ENCODE measurements at regions not wholly inside any gene's neighbourhood (a gene's known extent, or its start where the extent isn't known, plus 50 kb on each side); places are given as distances from the start of the nearest gene placed in this dataset.

DNA sequence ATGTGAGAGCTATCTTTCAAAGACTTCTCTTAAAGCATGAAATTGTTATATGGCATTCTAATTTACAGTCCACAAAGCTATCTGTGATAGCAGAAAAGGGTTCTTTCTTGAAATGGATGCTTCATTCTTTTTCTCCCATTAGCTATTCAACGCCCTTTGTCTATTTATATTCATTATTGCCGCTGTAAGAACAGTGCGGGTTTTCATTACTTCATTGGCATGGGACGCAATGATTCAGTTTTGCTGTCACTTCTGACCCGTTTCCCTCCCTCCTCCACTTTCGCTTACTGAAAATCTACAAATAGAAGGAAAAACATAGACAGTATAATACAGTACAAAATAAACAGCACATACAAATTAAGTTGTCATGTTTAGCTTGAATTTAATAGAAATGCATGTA lies 394.6 kb downstream of the PCDH7 start:
- no peaks in the 10 kb centered on the region for H3K9me3 ChIP-seq (ENCODE audit: control insufficient read depth, low read length, poor library complexity, severe bottlenecking)
- DNase-seq (no peak), ATAC-seq (no peak)
- no peaks in the 10 kb centered on the region for H3K36me3 Mint-ChIP-seq (ENCODE audit: low read depth)
- no peaks in the 10 kb centered on the region for H3K4me1 Mint-ChIP-seq
- H3K27me3 Mint-ChIP-seq: no peaks in the 10 kb centered on the region
- H3K27ac Mint-ChIP-seq: no peak overlapping the region
- H3K4me3 Mint-ChIP-seq: no peak overlapping the region

DNA sequence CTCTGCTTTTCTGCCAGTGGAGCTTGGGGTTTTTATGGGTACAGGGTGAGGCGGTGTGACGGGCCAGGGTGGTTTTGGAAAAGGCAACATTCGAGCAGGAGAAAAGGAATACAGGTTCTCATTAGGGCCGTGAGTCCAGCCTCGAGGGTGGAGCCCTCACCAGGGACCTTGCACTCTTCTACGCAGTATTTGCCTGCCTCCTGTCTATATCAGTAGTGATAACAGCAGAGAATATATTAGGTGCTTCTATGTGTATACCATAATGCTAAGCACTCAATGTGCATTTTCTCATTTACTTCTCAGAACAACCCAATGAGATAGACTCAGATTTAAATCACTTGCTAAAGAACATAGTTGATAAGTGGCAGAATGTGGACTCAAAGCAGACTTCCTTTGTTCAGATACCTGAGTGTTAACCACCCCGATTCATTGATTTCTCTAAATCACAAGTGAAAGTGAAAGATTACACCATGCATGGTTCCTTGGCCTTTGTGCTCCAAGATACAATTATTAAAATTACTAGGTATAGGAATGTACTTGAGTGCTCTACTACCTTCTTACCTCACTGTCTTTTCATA lies 403.9 kb downstream of the PCDH7 start:
- no peaks in the 10 kb centered on the region for H3K36me3 Mint-ChIP-seq (ENCODE audit: low read depth)
- no peak overlapping the region for H3K27ac Mint-ChIP-seq
- H3K9me3 ChIP-seq (ENCODE audit: control insufficient read depth, low read length, poor library complexity, severe bottlenecking): no peaks in the 10 kb centered on the region
- H3K27me3 Mint-ChIP-seq: no peaks in the 10 kb centered on the region
- ATAC-seq: no peak
- no peaks in the 10 kb centered on the region for H3K4me1 Mint-ChIP-seq
- no peak for DNase-seq
- H3K4me3 Mint-ChIP-seq: no peak overlapping the region

DNA sequence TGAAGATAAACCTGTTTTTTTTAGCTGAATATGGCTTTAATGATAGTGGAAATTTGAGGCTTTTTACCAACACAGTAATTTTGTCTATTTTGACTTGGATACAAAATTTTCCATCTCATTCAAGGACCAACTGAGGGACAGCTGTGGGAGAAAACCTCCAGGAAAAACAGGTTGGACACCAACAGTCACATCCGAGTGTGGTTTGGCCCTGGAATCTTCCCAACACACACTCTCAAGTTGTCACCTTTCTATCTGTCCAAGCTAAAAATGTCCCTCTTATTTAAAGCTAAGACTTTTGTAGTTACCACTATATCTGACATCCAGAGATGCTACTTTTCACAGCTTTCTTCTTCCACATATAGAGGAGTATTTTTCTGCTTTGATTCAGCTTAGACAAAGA lies 404.9 kb downstream of the PCDH7 start:
- ATAC-seq: no peak
- H3K36me3 Mint-ChIP-seq (ENCODE audit: low read depth): no peaks in the 10 kb centered on the region
- no peaks in the 10 kb centered on the region for H3K4me1 Mint-ChIP-seq
- no peaks in the 10 kb centered on the region for H3K9me3 ChIP-seq (ENCODE audit: control insufficient read depth, low read length, poor library complexity, severe bottlenecking)
- H3K27ac Mint-ChIP-seq: no peak overlapping the region
- DNase-seq: no peak
- H3K4me3 Mint-ChIP-seq: no peak overlapping the region
- no peaks in the 10 kb centered on the region for H3K27me3 Mint-ChIP-seq

DNA sequence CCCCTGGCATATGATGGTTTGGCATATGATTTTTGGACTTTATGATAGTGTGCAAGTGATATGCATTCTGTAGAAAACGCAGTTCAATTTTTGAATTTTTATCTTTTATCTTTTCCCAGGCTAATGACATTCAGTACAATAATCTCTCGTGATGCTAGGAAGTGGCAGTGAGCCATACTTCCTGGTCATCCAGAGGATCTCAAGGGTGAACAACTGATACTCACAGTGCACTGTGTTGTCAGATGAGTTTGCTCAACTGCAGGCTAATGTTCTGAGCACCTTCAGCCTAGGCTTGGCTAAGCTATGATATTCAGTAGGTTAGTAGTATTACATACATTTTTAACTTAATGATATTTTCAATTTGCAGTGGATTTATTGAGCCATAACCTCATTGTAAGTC lies 405.3 kb downstream of the PCDH7 start:
- H3K9me3 ChIP-seq (ENCODE audit: control insufficient read depth, low read length, poor library complexity, severe bottlenecking): no peaks in the 10 kb centered on the region
- DNase-seq (no peak), ATAC-seq (no peak)
- no peaks in the 10 kb centered on the region for H3K27me3 Mint-ChIP-seq
- no peaks in the 10 kb centered on the region for H3K36me3 Mint-ChIP-seq (ENCODE audit: low read depth)
- H3K27ac Mint-ChIP-seq: no peak overlapping the region
- no peaks in the 10 kb centered on the region for H3K4me1 Mint-ChIP-seq
- H3K4me3 Mint-ChIP-seq: no peak overlapping the region

DNA sequence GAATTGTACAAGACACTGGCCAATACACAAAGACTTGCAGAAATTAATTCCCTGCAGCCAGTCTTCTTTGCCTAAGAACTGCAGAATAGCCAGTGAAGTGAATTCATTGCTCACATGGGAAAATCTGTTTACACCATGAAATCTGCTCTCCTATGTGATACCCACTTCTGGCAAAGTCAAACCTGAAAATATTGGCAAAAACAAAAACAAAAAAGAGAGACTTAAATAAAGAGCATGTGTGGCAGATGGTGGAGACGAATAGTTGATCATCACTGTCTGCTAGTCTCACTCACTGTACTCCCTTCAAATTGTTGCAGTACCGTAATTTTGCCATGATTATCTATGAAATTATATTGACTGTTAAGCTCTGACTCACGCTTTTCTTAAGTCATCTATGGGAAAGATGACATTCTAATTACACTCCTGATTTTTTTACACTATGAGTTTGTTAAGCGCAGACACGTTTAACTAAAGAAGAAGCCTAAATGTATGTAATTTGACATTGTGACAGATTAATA lies 406.8 kb downstream of the PCDH7 start:
- Mint-ChIP-seq H3K27ac (no peak overlapping the region), H3K27me3 (no peaks in the 10 kb centered on the region), H3K36me3 (ENCODE audit: low read depth) (no peaks in the 10 kb centered on the region), H3K4me1 (no peaks in the 10 kb centered on the region), H3K4me3 (no peak overlapping the region)
- no peaks in the 10 kb centered on the region for H3K9me3 ChIP-seq (ENCODE audit: control insufficient read depth, low read length, poor library complexity, severe bottlenecking)
- no peak for ATAC-seq
- DNase-seq: no peak

DNA sequence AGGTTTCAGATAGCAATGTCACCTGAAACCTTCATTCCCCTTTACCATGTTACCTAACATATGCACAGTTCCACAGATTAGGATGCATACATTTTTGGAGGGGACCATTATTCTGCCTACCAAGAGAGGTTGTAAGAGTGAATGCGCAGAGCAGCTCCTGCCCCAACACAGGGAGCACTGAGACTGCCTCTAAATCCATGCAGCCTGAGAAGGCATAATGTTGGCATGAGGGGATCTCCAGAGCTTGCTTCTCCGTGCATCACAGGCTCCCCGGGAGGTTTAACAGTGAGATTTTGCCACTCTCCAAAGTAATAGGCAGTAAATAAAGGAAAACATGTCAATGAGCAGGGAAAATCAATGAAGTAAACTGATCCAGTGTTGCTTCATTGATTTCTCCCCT lies 410.8 kb downstream of the PCDH7 start:
- Mint-ChIP-seq H3K27me3 (no peaks in the 10 kb centered on the region), H3K4me3 (no peak overlapping the region), H3K4me1 (no peaks in the 10 kb centered on the region), H3K27ac (no peak overlapping the region), H3K36me3 (ENCODE audit: low read depth) (no peaks in the 10 kb centered on the region)
- DNase-seq: no peak
- no peaks in the 10 kb centered on the region for H3K9me3 ChIP-seq (ENCODE audit: control insufficient read depth, low read length, poor library complexity, severe bottlenecking)
- no peak for ATAC-seq

DNA sequence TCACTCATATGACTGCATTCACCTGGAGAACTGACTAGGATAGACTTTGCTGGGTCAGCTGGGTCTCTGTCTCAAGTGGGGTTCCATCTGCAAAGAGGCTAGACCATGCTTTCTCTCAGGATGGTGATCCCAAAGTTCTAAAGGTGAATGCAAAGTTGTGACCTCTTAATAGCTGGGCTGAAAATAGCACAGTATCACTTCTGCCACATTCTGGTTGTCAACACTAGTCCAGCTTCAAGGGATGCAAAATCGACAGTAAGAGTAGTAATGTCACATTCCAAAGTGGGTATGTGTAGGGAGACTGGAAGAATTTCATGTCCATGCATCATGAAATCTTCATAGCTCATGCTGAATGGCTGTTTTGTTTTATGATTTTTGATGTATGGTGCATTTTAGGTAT lies 414.6 kb downstream of the PCDH7 start:
- Mint-ChIP-seq H3K27ac (no peak overlapping the region), H3K36me3 (ENCODE audit: low read depth) (no peaks in the 10 kb centered on the region), H3K4me3 (no peak overlapping the region), H3K27me3 (no peaks in the 10 kb centered on the region), H3K4me1 (no peaks in the 10 kb centered on the region)
- ATAC-seq (no peak), DNase-seq (no peak)
- H3K9me3 ChIP-seq (ENCODE audit: control insufficient read depth, low read length, poor library complexity, severe bottlenecking): no peaks in the 10 kb centered on the region

DNA sequence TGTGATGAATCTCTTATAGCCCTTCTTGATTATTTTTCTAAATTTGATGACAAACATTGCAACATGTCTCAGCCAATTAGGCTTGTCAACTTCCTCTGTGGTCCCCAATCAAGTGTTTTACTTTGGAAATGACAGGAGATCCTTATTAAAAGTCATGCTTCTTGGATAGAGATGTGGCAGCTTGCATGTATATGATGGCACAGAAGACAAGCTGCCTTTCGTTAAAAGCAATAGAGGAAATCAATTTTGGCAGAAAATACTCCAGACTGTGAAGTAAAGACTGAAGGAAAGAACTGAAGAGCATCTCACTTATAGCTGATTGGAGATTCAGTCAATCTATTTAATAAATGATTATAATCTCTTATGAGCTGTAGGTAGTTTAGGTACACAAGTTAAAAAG lies 419.6 kb downstream of the PCDH7 start:
- H3K36me3 Mint-ChIP-seq (ENCODE audit: low read depth): no peaks in the 10 kb centered on the region
- no peaks in the 10 kb centered on the region for H3K4me1 Mint-ChIP-seq
- DNase-seq (no peak), ATAC-seq (no peak)
- H3K4me3 Mint-ChIP-seq: no peak overlapping the region
- H3K27me3 Mint-ChIP-seq: no peaks in the 10 kb centered on the region
- H3K9me3 ChIP-seq (ENCODE audit: control insufficient read depth, low read length, poor library complexity, severe bottlenecking): no peaks in the 10 kb centered on the region
- H3K27ac Mint-ChIP-seq: no peak overlapping the region

DNA sequence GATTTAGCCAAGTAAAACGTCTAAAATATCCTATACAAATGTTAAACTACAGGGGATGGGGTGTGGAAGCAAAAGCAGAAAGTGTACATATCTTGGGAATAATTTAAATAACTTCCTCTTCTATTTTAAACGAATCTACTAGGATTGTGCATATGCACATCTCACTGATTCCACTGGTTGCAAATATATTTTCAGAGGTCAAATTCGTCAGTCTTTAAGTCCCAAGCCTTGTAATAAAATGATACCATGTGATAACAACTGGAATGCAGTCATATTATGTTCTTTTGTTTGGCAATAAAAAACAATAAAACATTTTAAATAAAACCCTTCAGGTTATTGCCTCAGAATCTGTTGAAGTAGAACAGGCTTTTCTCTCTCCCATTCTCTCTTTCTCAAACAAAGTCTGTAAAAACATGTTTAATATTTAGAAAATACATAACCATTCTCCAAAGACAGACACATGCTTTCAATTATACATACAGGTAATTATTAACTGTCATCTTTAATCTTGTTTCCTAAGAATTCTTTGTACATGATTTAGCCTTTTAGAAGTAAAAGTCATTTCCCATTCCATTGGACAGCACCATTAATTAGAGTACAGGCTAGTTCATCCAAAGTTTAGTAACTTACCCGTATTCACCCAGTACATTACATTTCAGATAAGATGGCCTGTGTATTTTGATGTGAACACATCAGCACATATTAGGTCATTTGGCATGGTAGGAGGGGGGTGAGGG lies 421.1 kb downstream of the PCDH7 start:
- Mint-ChIP-seq H3K27ac (no peak overlapping the region), H3K4me3 (no peak overlapping the region), H3K4me1 (no peaks in the 10 kb centered on the region), H3K36me3 (ENCODE audit: low read depth) (no peaks in the 10 kb centered on the region), H3K27me3 (no peaks in the 10 kb centered on the region)
- ATAC-seq (no peak), DNase-seq (no peak)
- H3K9me3 ChIP-seq (ENCODE audit: control insufficient read depth, low read length, poor library complexity, severe bottlenecking): no peaks in the 10 kb centered on the region

DNA sequence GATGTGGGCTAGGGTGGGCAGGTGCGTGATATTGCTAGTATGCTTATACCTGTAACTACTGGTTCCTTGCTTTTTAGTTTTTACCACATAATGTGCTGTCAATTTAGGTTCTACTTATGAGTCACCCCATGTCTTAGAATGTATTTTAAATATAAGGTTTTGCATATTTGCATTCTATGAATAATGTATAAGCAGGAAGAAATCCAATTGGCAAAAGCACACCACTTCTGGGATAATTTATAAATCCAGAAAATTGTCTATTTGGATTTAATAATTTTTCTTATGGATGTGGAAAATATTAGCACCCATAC lies 421.6 kb downstream of the PCDH7 start:
- Mint-ChIP-seq H3K27ac (no peak overlapping the region), H3K4me3 (no peak overlapping the region), H3K36me3 (ENCODE audit: low read depth) (no peaks in the 10 kb centered on the region), H3K4me1 (no peaks in the 10 kb centered on the region), H3K27me3 (no peaks in the 10 kb centered on the region)
- no peak for DNase-seq
- no peaks in the 10 kb centered on the region for H3K9me3 ChIP-seq (ENCODE audit: control insufficient read depth, low read length, poor library complexity, severe bottlenecking)
- ATAC-seq: no peak

DNA sequence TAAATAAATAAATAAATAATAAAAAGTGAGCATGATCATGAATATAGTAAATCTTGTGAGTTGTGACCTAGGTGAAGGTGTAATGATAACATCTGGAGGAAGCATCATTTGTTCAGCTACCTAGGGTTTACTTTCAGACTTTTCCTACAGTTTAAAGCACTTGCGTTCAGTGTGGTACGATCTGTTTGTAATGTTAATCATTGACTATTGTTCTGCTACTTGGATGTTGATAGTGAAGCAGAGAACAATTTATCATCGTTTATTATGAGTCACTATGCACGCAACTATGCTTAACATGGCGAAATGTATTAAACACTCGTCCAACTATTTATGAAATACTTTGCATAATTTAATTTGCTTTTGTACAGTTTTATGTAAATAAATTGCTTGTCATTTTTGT lies 426.2 kb downstream of the PCDH7 start:
- Mint-ChIP-seq H3K36me3 (ENCODE audit: low read depth) (no peaks in the 10 kb centered on the region), H3K4me1 (no peaks in the 10 kb centered on the region), H3K27ac (no peak overlapping the region), H3K27me3 (no peaks in the 10 kb centered on the region), H3K4me3 (no peak overlapping the region)
- no peaks in the 10 kb centered on the region for H3K9me3 ChIP-seq (ENCODE audit: control insufficient read depth, low read length, poor library complexity, severe bottlenecking)
- ATAC-seq (no peak), DNase-seq (no peak)

DNA sequence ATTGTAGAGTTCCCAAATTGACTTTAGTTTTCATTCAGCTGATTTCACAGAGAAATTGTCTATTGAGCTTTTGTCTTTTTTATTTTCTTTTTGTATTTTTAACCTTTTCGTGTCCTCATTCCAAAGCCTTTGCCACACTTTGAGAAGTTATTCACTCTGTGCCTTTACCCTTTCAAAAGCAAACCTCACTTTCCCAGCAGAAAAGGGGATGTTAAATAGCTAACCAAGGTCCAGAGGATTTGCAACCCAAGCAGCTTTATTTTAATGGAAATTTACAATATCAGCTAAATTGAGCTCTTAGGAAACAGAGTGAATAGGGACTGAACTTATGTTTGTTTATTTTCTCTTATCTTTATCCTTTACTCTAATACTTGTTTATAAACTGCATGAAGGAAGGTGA lies 428.8 kb downstream of the PCDH7 start:
- DNase-seq (no peak), ATAC-seq (no peak)
- Mint-ChIP-seq H3K36me3 (ENCODE audit: low read depth) (no peaks in the 10 kb centered on the region), H3K4me1 (no peaks in the 10 kb centered on the region), H3K4me3 (no peak overlapping the region), H3K27ac (no peak overlapping the region), H3K27me3 (no peaks in the 10 kb centered on the region)
- H3K9me3 ChIP-seq (ENCODE audit: control insufficient read depth, low read length, poor library complexity, severe bottlenecking): no peaks in the 10 kb centered on the region

DNA sequence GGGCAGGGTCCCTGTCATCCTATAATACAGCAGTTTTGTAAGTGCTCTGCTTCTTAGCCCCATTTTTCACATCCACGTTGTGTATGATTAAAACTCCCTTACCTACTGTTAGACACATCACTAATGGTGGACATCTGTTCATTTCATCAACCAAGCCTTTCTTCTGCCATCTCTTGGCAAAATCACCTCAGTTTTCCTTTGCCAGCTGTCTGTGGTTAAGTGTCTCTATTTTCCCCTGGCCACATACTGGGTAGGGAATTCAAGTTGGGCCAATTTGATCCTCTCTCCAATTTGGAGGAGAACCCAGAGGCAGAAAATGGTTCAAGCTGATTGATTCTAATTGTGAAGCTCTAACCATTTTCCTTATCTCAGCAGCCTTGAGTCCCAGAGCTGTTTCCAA lies 436.1 kb downstream of the PCDH7 start:
- ATAC-seq: no peak
- H3K27ac Mint-ChIP-seq: no peak overlapping the region
- H3K4me3 Mint-ChIP-seq: no peak overlapping the region

DNA sequence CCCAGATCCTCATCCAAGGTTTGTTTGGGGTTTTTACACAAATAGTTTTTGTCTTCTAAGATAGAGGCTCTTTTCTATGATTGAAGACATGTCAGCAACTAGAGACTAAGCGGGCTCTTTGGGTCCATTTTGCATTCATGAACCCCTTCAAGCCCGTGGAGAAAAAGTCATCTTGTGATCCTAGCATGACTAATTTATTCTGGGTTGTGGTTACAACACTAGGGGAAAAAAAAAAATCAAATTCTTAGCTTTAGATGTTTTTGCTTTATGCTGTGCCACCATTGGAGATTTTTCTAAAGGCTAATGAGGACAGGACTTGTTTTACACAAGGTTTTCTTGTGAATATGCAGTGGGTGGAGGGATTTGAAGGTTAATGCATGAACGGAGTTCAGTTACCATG lies 440.0 kb downstream of the PCDH7 start:
- peaks cover 2% of the 10 kb centered on the region for H3K9me3 ChIP-seq (ENCODE audit: control insufficient read depth, low read length, poor library complexity, severe bottlenecking)
- Mint-ChIP-seq H3K4me3 (no peak overlapping the region), H3K4me1 (no peaks in the 10 kb centered on the region), H3K27me3 (no peaks in the 10 kb centered on the region), H3K27ac (no peak overlapping the region), H3K36me3 (ENCODE audit: low read depth) (no peaks in the 10 kb centered on the region)
- no peak for DNase-seq
- ATAC-seq: no peak

More for the DNA sequence above, 436.1 kb downstream of the PCDH7 start:
- Mint-ChIP-seq H3K27me3 (no peaks in the 10 kb centered on the region), H3K36me3 (ENCODE audit: low read depth) (no peaks in the 10 kb centered on the region), H3K4me1 (no peaks in the 10 kb centered on the region)
- peaks cover 2% of the 10 kb centered on the region for H3K9me3 ChIP-seq (ENCODE audit: control insufficient read depth, low read length, poor library complexity, severe bottlenecking)
- DNase-seq: no peak

All from T-helper 17 cell (primary cell).